SK-N-SH treated with all-trans-retinoic acid at 6 μM for 48 hours (cell line): ENCODE measurements at regions not wholly inside any gene's neighbourhood (a gene's known extent, or its start where the extent isn't known, plus 50 kb on each side); places are given as distances from the start of the nearest gene placed in this dataset.

Experiments
- ATAC-seq: fragments of 200-7000 bp; cut with Tn5 transposase; 3 replicates; pipeline ENCODE4 v1.9.1; 2020; ENCODE audit warnings: mild to moderate bottlenecking, moderate library complexity
- ARNTL ChIP-seq: fragments of 450-650 bp; formaldehyde crosslinking; IDR thresholded peaks from 2 replicates; pipeline ENCODE4 v1.5.0; 2020; ENCODE audit warnings: low read depth, mild to moderate bottlenecking, moderate library complexity, borderline replicate concordance
- BACH2 ChIP-seq: fragments of 250-450 bp; sonication (Bioruptor Pico); IDR thresholded peaks from 2 replicates; pipeline ENCODE4 v1.9.0; 2021; ENCODE audit warnings: mild to moderate bottlenecking, borderline replicate concordance
- CSDC2 ChIP-seq: fragments of 250-450 bp; sonication (Bioruptor Pico); IDR thresholded peaks from 2 replicates; pipeline ENCODE4 v1.5.0; 2020; ENCODE audit warnings: mild to moderate bottlenecking, moderate library complexity
- ESRRG ChIP-seq: fragments of 250-450 bp; sonication (Bioruptor Pico); IDR thresholded peaks from 2 replicates; pipeline ENCODE4 v1.6.1; 2021; ENCODE audit warnings: mild to moderate bottlenecking
- GLIS3 ChIP-seq: fragments of 250-450 bp; sonication (Bioruptor Pico); IDR thresholded peaks from 2 replicates; pipeline ENCODE4 v1.5.0; 2020; ENCODE audit warnings: mild to moderate bottlenecking, moderate library complexity
- ISL1 ChIP-seq: fragments of 250-450 bp; sonication (Bioruptor Pico); IDR thresholded peaks from 2 replicates; pipeline ENCODE4 v2.1.2; 2022; ENCODE audit warnings: mild to moderate bottlenecking, moderate library complexity
- OSR1 ChIP-seq: fragments of 250-450 bp; sonication (Bioruptor Pico); IDR thresholded peaks from 2 replicates; pipeline ENCODE4 v1.8.0; 2022; ENCODE audit warnings: moderate library complexity, mild to moderate bottlenecking, inconsistent platforms
- POU6F1 ChIP-seq: fragments of 250-450 bp; sonication (Bioruptor Pico); IDR thresholded peaks from 2 replicates; pipeline ENCODE4 v1.8.0; 2021; ENCODE audit warnings: low read depth, mild to moderate bottlenecking, moderate library complexity, borderline replicate concordance
- PPARA ChIP-seq: fragments of 250-450 bp; sonication (Bioruptor Pico); IDR thresholded peaks from 2 replicates; pipeline ENCODE4 v1.5.0; 2020; ENCODE audit warnings: mild to moderate bottlenecking, borderline replicate concordance
- RARB ChIP-seq: fragments of 250-450 bp; sonication (Bioruptor Pico); IDR thresholded peaks from 2 replicates; pipeline ENCODE4 v1.8.0; 2021; ENCODE audit warnings: mild to moderate bottlenecking, moderate library complexity
- SNAI2 ChIP-seq: fragments of 250-450 bp; sonication (Bioruptor Pico); IDR thresholded peaks from 2 replicates; pipeline ENCODE4 v1.5.0; 2020; ENCODE audit warnings: mild to moderate bottlenecking, moderate library complexity
- TCF4 ChIP-seq: fragments of 250-450 bp; sonication (Bioruptor Pico); IDR thresholded peaks from 2 replicates; pipeline ENCODE4 v1.8.0; 2021; ENCODE audit warnings: mild to moderate bottlenecking, moderate library complexity, borderline replicate concordance
- TOX ChIP-seq: fragments of 250-450 bp; sonication (Bioruptor Pico); IDR thresholded peaks from 2 replicates; pipeline ENCODE4 v1.8.0; 2021; ENCODE audit warnings: mild to moderate bottlenecking, moderate library complexity, borderline replicate concordance
- ZFP3 ChIP-seq: fragments of 250-450 bp; sonication (Bioruptor Pico); IDR thresholded peaks from 2 replicates; pipeline ENCODE4 v1.5.0; 2020; ENCODE audit warnings: mild to moderate bottlenecking, moderate library complexity
- ZFP30 ChIP-seq: fragments of 450-650 bp; formaldehyde crosslinking; IDR thresholded peaks from 2 replicates; pipeline ENCODE4 v1.5.0; 2022; ENCODE audit warnings: mild to moderate bottlenecking, moderate library complexity
- ZNF565 ChIP-seq: fragments of 450-650 bp; formaldehyde crosslinking; conservative IDR thresholded peaks from 2 replicates; pipeline ENCODE4 v1.5.0; 2020; ENCODE audit warnings: low read depth, mild to moderate bottlenecking, moderate library complexity
- ZNF70 ChIP-seq: fragments of 450-650 bp; formaldehyde crosslinking; IDR thresholded peaks from 2 replicates; pipeline ENCODE4 v1.5.0; 2020; ENCODE audit warnings: mild to moderate bottlenecking, moderate library complexity
- ZNF8 ChIP-seq: fragments of 450-650 bp; formaldehyde crosslinking; IDR thresholded peaks from 2 replicates; pipeline ENCODE4 v1.5.0; 2020; ENCODE audit warnings: mild to moderate bottlenecking, moderate library complexity
- TF ChIP-seq, protein P1 (sequence below): fragments of 250-450 bp; sonication (Bioruptor Pico); IDR thresholded peaks from 2 replicates; pipeline ENCODE4 v1.5.1; 2021; ENCODE audit warnings: mild to moderate bottlenecking, moderate library complexity
- TF ChIP-seq, protein P2 (sequence below): fragments of 250-450 bp; sonication (Bioruptor Pico); IDR thresholded peaks from 2 replicates; pipeline ENCODE4 v1.5.0; 2020; ENCODE audit warnings: mild to moderate bottlenecking, moderate library complexity
- TF ChIP-seq, protein P3 (sequence below): fragments of 250-450 bp; sonication (Bioruptor Pico); IDR thresholded peaks from 2 replicates; pipeline ENCODE4 v1.5.1; 2020; ENCODE audit warnings: low read depth, mild to moderate bottlenecking, moderate library complexity
- TF ChIP-seq, protein P4 (sequence below): fragments of 250-450 bp; sonication (Bioruptor Pico); IDR thresholded peaks from 2 replicates; pipeline ENCODE4 v1.8.0; 2020; ENCODE audit warnings: mild to moderate bottlenecking, moderate library complexity, borderline replicate concordance

DNA sequence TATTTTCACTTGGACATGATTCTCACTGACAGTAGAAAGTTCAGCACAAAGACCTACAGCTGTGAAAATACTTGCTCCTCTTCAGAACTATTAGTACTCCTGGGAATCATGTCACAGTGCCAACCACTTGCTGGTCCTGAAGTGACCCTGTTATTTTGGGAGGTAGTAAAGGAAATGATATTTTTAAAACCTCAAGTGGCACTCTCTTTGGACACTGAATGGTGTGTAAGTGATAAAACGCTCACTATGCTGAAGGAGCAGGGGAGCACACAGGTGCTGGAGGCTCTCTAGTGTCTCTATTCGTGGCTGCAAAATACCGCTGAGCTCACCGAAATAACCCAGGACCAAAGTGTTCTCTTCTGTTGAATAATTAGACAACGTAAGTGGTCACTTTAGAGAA, 76.9 kb upstream of the SPATA31D4 start:
- TF ChIP-seq, protein P1, sequence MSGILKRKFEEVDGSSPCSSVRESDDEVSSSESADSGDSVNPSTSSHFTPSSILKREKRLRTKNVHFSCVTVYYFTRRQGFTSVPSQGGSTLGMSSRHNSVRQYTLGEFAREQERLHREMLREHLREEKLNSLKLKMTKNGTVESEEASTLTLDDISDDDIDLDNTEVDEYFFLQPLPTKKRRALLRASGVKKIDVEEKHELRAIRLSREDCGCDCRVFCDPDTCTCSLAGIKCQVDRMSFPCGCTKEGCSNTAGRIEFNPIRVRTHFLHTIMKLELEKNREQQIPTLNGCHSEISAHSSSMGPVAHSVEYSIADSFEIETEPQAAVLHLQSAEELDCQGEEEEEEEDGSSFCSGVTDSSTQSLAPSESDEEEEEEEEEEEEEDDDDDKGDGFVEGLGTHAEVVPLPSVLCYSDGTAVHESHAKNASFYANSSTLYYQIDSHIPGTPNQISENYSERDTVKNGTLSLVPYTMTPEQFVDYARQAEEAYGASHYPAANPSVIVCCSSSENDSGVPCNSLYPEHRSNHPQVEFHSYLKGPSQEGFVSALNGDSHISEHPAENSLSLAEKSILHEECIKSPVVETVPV (CRISPR knock-in tag), result no peak
- TF ChIP-seq POU6F1 (CRISPR knock-in tag) (no peak), ZFP3 (CRISPR knock-in tag) (no peak), ISL1 (no peak), ZNF8 (CRISPR knock-in tag) (no peak), ZNF565 (no peak), RARB (CRISPR knock-in tag) (no peak), ARNTL (CRISPR knock-in tag) (no peak), PPARA (CRISPR knock-in tag) (no peak), TCF4 (CRISPR knock-in tag) (no peak), TOX (CRISPR knock-in tag) (no peak)
- TF ChIP-seq, protein P2, sequence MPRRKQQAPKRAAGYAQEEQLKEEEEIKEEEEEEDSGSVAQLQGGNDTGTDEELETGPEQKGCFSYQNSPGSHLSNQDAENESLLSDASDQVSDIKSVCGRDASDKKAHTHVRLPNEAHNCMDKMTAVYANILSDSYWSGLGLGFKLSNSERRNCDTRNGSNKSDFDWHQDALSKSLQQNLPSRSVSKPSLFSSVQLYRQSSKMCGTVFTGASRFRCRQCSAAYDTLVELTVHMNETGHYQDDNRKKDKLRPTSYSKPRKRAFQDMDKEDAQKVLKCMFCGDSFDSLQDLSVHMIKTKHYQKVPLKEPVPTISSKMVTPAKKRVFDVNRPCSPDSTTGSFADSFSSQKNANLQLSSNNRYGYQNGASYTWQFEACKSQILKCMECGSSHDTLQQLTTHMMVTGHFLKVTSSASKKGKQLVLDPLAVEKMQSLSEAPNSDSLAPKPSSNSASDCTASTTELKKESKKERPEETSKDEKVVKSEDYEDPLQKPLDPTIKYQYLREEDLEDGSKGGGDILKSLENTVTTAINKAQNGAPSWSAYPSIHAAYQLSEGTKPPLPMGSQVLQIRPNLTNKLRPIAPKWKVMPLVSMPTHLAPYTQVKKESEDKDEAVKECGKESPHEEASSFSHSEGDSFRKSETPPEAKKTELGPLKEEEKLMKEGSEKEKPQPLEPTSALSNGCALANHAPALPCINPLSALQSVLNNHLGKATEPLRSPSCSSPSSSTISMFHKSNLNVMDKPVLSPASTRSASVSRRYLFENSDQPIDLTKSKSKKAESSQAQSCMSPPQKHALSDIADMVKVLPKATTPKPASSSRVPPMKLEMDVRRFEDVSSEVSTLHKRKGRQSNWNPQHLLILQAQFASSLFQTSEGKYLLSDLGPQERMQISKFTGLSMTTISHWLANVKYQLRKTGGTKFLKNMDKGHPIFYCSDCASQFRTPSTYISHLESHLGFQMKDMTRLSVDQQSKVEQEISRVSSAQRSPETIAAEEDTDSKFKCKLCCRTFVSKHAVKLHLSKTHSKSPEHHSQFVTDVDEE, result no peak
- ATAC-seq, result no peak

GRCh38 chr9:81852820-81853219, 75.4 kb upstream of the SPATA31D4 start:
- ATAC-seq, result no peak
- TF ChIP-seq OSR1 (no peak), ISL1 (no peak), POU6F1 (CRISPR knock-in tag) (no peak), ESRRG (CRISPR knock-in tag) (no peak), GLIS3 (CRISPR knock-in tag) (no peak), PPARA (CRISPR knock-in tag) (no peak), CSDC2 (CRISPR knock-in tag) (no peak), ZNF70 (CRISPR knock-in tag) (no peak), ARNTL (CRISPR knock-in tag) (no peak), ZFP30 (CRISPR knock-in tag) (no peak), BACH2 (no peak), TCF4 (CRISPR knock-in tag) (no peak), SNAI2 (no peak), ZNF8 (CRISPR knock-in tag) (no peak), TOX (CRISPR knock-in tag) (no peak)
- TF ChIP-seq, protein P3, sequence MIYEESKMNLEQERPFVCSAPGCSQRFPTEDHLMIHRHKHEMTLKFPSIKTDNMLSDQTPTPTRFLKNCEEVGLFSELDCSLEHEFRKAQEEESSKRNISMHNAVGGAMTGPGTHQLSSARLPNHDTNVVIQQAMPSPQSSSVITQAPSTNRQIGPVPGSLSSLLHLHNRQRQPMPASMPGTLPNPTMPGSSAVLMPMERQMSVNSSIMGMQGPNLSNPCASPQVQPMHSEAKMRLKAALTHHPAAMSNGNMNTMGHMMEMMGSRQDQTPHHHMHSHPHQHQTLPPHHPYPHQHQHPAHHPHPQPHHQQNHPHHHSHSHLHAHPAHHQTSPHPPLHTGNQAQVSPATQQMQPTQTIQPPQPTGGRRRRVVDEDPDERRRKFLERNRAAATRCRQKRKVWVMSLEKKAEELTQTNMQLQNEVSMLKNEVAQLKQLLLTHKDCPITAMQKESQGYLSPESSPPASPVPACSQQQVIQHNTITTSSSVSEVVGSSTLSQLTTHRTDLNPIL, result no peak
- TF ChIP-seq, protein P2, result no peak
- TF ChIP-seq, protein P1 (CRISPR knock-in tag), result no peak
- TF ChIP-seq, protein P4, sequence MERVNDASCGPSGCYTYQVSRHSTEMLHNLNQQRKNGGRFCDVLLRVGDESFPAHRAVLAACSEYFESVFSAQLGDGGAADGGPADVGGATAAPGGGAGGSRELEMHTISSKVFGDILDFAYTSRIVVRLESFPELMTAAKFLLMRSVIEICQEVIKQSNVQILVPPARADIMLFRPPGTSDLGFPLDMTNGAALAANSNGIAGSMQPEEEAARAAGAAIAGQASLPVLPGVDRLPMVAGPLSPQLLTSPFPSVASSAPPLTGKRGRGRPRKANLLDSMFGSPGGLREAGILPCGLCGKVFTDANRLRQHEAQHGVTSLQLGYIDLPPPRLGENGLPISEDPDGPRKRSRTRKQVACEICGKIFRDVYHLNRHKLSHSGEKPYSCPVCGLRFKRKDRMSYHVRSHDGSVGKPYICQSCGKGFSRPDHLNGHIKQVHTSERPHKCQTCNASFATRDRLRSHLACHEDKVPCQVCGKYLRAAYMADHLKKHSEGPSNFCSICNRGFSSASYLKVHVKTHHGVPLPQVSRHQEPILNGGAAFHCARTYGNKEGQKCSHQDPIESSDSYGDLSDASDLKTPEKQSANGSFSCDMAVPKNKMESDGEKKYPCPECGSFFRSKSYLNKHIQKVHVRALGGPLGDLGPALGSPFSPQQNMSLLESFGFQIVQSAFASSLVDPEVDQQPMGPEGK (CRISPR knock-in tag), result no peak
